Progenitor cell of endocrine pancreas (in vitro differentiated cells): ENCODE measurements at regions not wholly inside any gene's neighbourhood (a gene's known extent, or its start where the extent isn't known, plus 50 kb on each side); places are given as distances from the start of the nearest gene placed in this dataset.

Source experiments
- DNase-seq: peaks from one replicate; pipeline ENCODE4 v3.0.0; 2021; ENCODE audit warnings: low spot score; ENCODE audit not compliant: unreplicated experiment
- H3K27ac Mint-ChIP-seq: 2 replicates; pipeline ENCODE4 v1.8.0; 2021; ENCODE audit warnings: mild to moderate bottlenecking, moderate library complexity, mixed read lengths
- H3K27me3 Mint-ChIP-seq: 2 replicates; pipeline ENCODE4 v1.8.0; 2021; ENCODE audit warnings: mixed read lengths
- H3K36me3 Mint-ChIP-seq: 2 replicates; pipeline ENCODE4 v1.8.0; 2022; ENCODE audit warnings: mixed read lengths; ENCODE audit not compliant: insufficient read depth
- H3K4me1 Mint-ChIP-seq: 2 replicates; pipeline ENCODE4 v1.8.0; 2021; ENCODE audit warnings: low read depth, mixed read lengths
- H3K4me3 Mint-ChIP-seq: 2 replicates; pipeline ENCODE4 v1.8.0; 2021; ENCODE audit warnings: low read depth, mild to moderate bottlenecking, moderate library complexity, mixed read lengths
- H3K9me3 Mint-ChIP-seq: 2 replicates; pipeline ENCODE4 v1.8.0; 2021; ENCODE audit warnings: low read depth, mixed read lengths
- CTCF ChIP-seq: fragments of 200-600 bp; sonication (generic); IDR thresholded peaks from one replicate; pipeline ENCODE4 v1.5.0; 2021; ENCODE audit warnings: antibody characterized with exemption, mild to moderate bottlenecking; ENCODE audit not compliant: unreplicated experiment

- Mint-ChIP-seq H3K27ac (no peak overlapping the region), H3K36me3 (no peaks in the 10 kb centered on the region)
- TF ChIP-seq CTCF: no peak
These were observed 563.8 kb downstream of the TBL1XR1 start for GRCh38 chr3:176633511-176633910.

GRCh38 chr3:176632925-176633324 lies 564.4 kb downstream of the TBL1XR1 start:
- H3K4me3 Mint-ChIP-seq: no peak overlapping the region
- no peaks in the 10 kb centered on the region for H3K9me3 Mint-ChIP-seq
- H3K27me3 Mint-ChIP-seq: no peaks in the 10 kb centered on the region
- no peak overlapping the region for H3K27ac Mint-ChIP-seq
- no peak for TF ChIP-seq CTCF
- peaks cover 2% of the 10 kb centered on the region for H3K4me1 Mint-ChIP-seq
- DNase-seq: no peak
- no peaks in the 10 kb centered on the region for H3K36me3 Mint-ChIP-seq

More at GRCh38 chr3:176633511-176633910, 563.8 kb downstream of the TBL1XR1 start:
- no peak for DNase-seq
- Mint-ChIP-seq H3K27me3 (no peaks in the 10 kb centered on the region), H3K4me1 (peaks cover 2% of the 10 kb centered on the region), H3K9me3 (no peaks in the 10 kb centered on the region), H3K4me3 (no peak overlapping the region)

GRCh38 chr3:176631165-176631564 lies 566.1 kb downstream of the TBL1XR1 start:
- Mint-ChIP-seq H3K36me3 (no peaks in the 10 kb centered on the region), H3K27ac (no peak overlapping the region)

GRCh38 chr3:176628101-176628639 lies 569.1 kb downstream of the TBL1XR1 start:
- no peak overlapping the region for H3K27ac Mint-ChIP-seq
- H3K4me3 Mint-ChIP-seq: no peak overlapping the region
- no peaks in the 10 kb centered on the region for H3K36me3 Mint-ChIP-seq
- no peak for TF ChIP-seq CTCF
- no peak for DNase-seq
- H3K9me3 Mint-ChIP-seq: no peaks in the 10 kb centered on the region
- H3K4me1 Mint-ChIP-seq: peaks cover 17% of the 10 kb centered on the region
- H3K27me3 Mint-ChIP-seq: no peaks in the 10 kb centered on the region

More at GRCh38 chr3:176631165-176631564, 566.1 kb downstream of the TBL1XR1 start:
- Mint-ChIP-seq H3K27me3 (no peaks in the 10 kb centered on the region), H3K4me3 (no peak overlapping the region), H3K4me1 (peaks cover 8% of the 10 kb centered on the region), H3K9me3 (no peaks in the 10 kb centered on the region)
- no peak for TF ChIP-seq CTCF
- no peak for DNase-seq

- TF ChIP-seq CTCF: no peak
- DNase-seq: no peak
- peaks cover 15% of the 10 kb centered on the region for H3K4me1 Mint-ChIP-seq
- H3K4me3 Mint-ChIP-seq: no peak overlapping the region
- H3K27me3 Mint-ChIP-seq: no peaks in the 10 kb centered on the region
- peak overlapping the region; percentile 0 for H3K27ac Mint-ChIP-seq
- no peaks in the 10 kb centered on the region for H3K9me3 Mint-ChIP-seq
- H3K36me3 Mint-ChIP-seq: no peaks in the 10 kb centered on the region
These were observed 573.7 kb downstream of the TBL1XR1 start for GRCh38 chr3:176623468-176624150.
